Activated T-cell treated with anti-CD3 and anti-CD28 coated beads, Interleukin-2, amount 50 U/mL, for 24 hours (primary cell): ENCODE measurements at regions not wholly inside any gene's neighbourhood (a gene's known extent, or its start where the extent isn't known, plus 50 kb on each side); places are given as distances from the start of the nearest gene placed in this dataset.
"Not testable (repeated sequence)": the region's sequence is repeated elsewhere in the genome, so short reads cannot be mapped to it uniquely, and the experiment has no call there.

Experiments used
- DNase-seq: peaks from one replicate; pipeline ENCODE4 v3.0.0-alpha.2; 2020
- H3K27ac Mint-ChIP-seq: 2 replicates; pipeline ENCODE4 v1.8.0; 2020; ENCODE audit warnings: mild to moderate bottlenecking, mixed read lengths
- H3K27me3 Mint-ChIP-seq: 2 replicates; pipeline ENCODE4 v1.8.0; 2020; ENCODE audit warnings: mixed read lengths
- H3K36me3 Mint-ChIP-seq: 2 replicates; pipeline ENCODE4 v1.8.0; 2020; ENCODE audit warnings: low read depth, mixed read lengths
- H3K4me1 Mint-ChIP-seq: 2 replicates; pipeline ENCODE4 v1.8.0; 2020; ENCODE audit warnings: low read depth, mixed read lengths
- H3K4me3 Mint-ChIP-seq: 2 replicates; pipeline ENCODE4 v1.8.0; 2020; ENCODE audit warnings: mild to moderate bottlenecking, moderate library complexity, mixed read lengths
- H3K9me3 Mint-ChIP-seq: 2 replicates; pipeline ENCODE4 v1.8.0; 2020; ENCODE audit warnings: mixed read lengths

GRCh38 chr9:103287361-103287760, 292.2 kb downstream of the CYLC2 start:
- no peak overlapping the region for H3K4me3 Mint-ChIP-seq
- no peak for DNase-seq
- no peaks in the 10 kb centered on the region for H3K36me3 Mint-ChIP-seq
- H3K27me3 Mint-ChIP-seq = no peaks in the 10 kb centered on the region
- no peaks in the 10 kb centered on the region for H3K9me3 Mint-ChIP-seq
- no peak overlapping the region for H3K27ac Mint-ChIP-seq
- H3K4me1 Mint-ChIP-seq = no peaks in the 10 kb centered on the region

GRCh38 chr9:103296189-103296588, 301.1 kb downstream of the CYLC2 start:
- Mint-ChIP-seq H3K4me3 (no peak overlapping the region), H3K36me3 (no peaks in the 10 kb centered on the region), H3K9me3 (peaks cover 2% of the 10 kb centered on the region), H3K27ac (no peak overlapping the region), H3K27me3 (no peaks in the 10 kb centered on the region), H3K4me1 (no peaks in the 10 kb centered on the region)
- DNase-seq = no peak

GRCh38 chr9:103301051-103301450, 305.9 kb downstream of the CYLC2 start:
- H3K27ac Mint-ChIP-seq = no peak overlapping the region
- no peaks in the 10 kb centered on the region for H3K4me1 Mint-ChIP-seq
- H3K36me3 Mint-ChIP-seq = no peaks in the 10 kb centered on the region
- no peak overlapping the region for H3K4me3 Mint-ChIP-seq
- no peak for DNase-seq
- no peaks in the 10 kb centered on the region for H3K27me3 Mint-ChIP-seq
- H3K9me3 Mint-ChIP-seq = peaks cover 3% of the 10 kb centered on the region

- H3K27me3 Mint-ChIP-seq = no peaks in the 10 kb centered on the region
- H3K4me1 Mint-ChIP-seq = no peaks in the 10 kb centered on the region
- peaks cover 5% of the 10 kb centered on the region for H3K9me3 Mint-ChIP-seq
- H3K36me3 Mint-ChIP-seq = no peaks in the 10 kb centered on the region
- no peak for DNase-seq
- no peak overlapping the region for H3K27ac Mint-ChIP-seq
- no peak overlapping the region for H3K4me3 Mint-ChIP-seq
These were observed 309.7 kb downstream of the CYLC2 start for GRCh38 chr9:103304797-103305196.

GRCh38 chr9:103319979-103320378, 324.8 kb downstream of the CYLC2 start:
- H3K9me3 Mint-ChIP-seq = no peaks in the 10 kb centered on the region
- no peak overlapping the region for H3K27ac Mint-ChIP-seq
- H3K36me3 Mint-ChIP-seq = no peaks in the 10 kb centered on the region
- H3K27me3 Mint-ChIP-seq = no peaks in the 10 kb centered on the region
- DNase-seq = no peak
- no peak overlapping the region for H3K4me3 Mint-ChIP-seq
- no peaks in the 10 kb centered on the region for H3K4me1 Mint-ChIP-seq

GRCh38 chr9:103323699-103324098, 328.6 kb downstream of the CYLC2 start:
- no peaks in the 10 kb centered on the region for H3K27me3 Mint-ChIP-seq
- peaks cover 4% of the 10 kb centered on the region for H3K9me3 Mint-ChIP-seq
- no peak for DNase-seq
- no peak overlapping the region for H3K27ac Mint-ChIP-seq
- no peaks in the 10 kb centered on the region for H3K4me1 Mint-ChIP-seq
- no peak overlapping the region for H3K4me3 Mint-ChIP-seq
- no peaks in the 10 kb centered on the region for H3K36me3 Mint-ChIP-seq

- Mint-ChIP-seq H3K4me3 (no peak overlapping the region), H3K27ac (no peak overlapping the region)
These were observed 340.3 kb downstream of the CYLC2 start for GRCh38 chr9:103335461-103335860.

GRCh38 chr9:103355000-103355399, 359.9 kb downstream of the CYLC2 start:
- DNase-seq = no peak
- H3K4me3 Mint-ChIP-seq = no peak overlapping the region
- H3K27me3 Mint-ChIP-seq = no peaks in the 10 kb centered on the region
- no peaks in the 10 kb centered on the region for H3K36me3 Mint-ChIP-seq
- H3K27ac Mint-ChIP-seq = no peak overlapping the region
- H3K9me3 Mint-ChIP-seq = peaks cover 10% of the 10 kb centered on the region
- H3K4me1 Mint-ChIP-seq = no peaks in the 10 kb centered on the region

More at GRCh38 chr9:103335461-103335860, 340.3 kb downstream of the CYLC2 start:
- Mint-ChIP-seq H3K4me1 (no peaks in the 10 kb centered on the region), H3K36me3 (no peaks in the 10 kb centered on the region), H3K9me3 (no peaks in the 10 kb centered on the region), H3K27me3 (no peaks in the 10 kb centered on the region)
- DNase-seq = no peak

- H3K27me3 Mint-ChIP-seq, H3K27ac Mint-ChIP-seq, H3K4me3 Mint-ChIP-seq, DNase-seq, H3K4me1 Mint-ChIP-seq, H3K36me3 Mint-ChIP-seq: not testable (repeated sequence)
- peaks cover 11% of the 10 kb centered on the region for H3K9me3 Mint-ChIP-seq
These were observed 362.8 kb downstream of the CYLC2 start for GRCh38 chr9:103357980-103358379.

- Mint-ChIP-seq H3K9me3 (peaks cover 4% of the 10 kb centered on the region), H3K4me3 (no peak overlapping the region)
- DNase-seq = no peak
These were observed 366.8 kb downstream of the CYLC2 start for GRCh38 chr9:103361906-103362305.

GRCh38 chr9:103362986-103363385, 367.9 kb downstream of the CYLC2 start:
- no peak for DNase-seq
- H3K27ac Mint-ChIP-seq = no peak overlapping the region
- H3K4me1 Mint-ChIP-seq = no peaks in the 10 kb centered on the region
- H3K9me3 Mint-ChIP-seq = peaks cover 4% of the 10 kb centered on the region
- no peaks in the 10 kb centered on the region for H3K27me3 Mint-ChIP-seq
- no peaks in the 10 kb centered on the region for H3K36me3 Mint-ChIP-seq
- no peak overlapping the region for H3K4me3 Mint-ChIP-seq

More at GRCh38 chr9:103361906-103362305, 366.8 kb downstream of the CYLC2 start:
- H3K4me1 Mint-ChIP-seq = no peaks in the 10 kb centered on the region
- H3K27me3 Mint-ChIP-seq = no peaks in the 10 kb centered on the region
- H3K36me3 Mint-ChIP-seq = no peaks in the 10 kb centered on the region
- no peak overlapping the region for H3K27ac Mint-ChIP-seq

- no peak overlapping the region for H3K4me3 Mint-ChIP-seq
- no peak for DNase-seq
These were observed 369.6 kb downstream of the CYLC2 start for GRCh38 chr9:103364753-103365152.

GRCh38 chr9:103371152-103371551, 376.0 kb downstream of the CYLC2 start:
- Mint-ChIP-seq H3K27ac (no peak overlapping the region), H3K4me1 (no peaks in the 10 kb centered on the region), H3K36me3 (no peaks in the 10 kb centered on the region), H3K4me3 (no peak overlapping the region), H3K27me3 (no peaks in the 10 kb centered on the region), H3K9me3 (no peaks in the 10 kb centered on the region)
- DNase-seq = no peak

More at GRCh38 chr9:103364753-103365152, 369.6 kb downstream of the CYLC2 start:
- no peak overlapping the region for H3K27ac Mint-ChIP-seq
- no peaks in the 10 kb centered on the region for H3K4me1 Mint-ChIP-seq
- no peaks in the 10 kb centered on the region for H3K27me3 Mint-ChIP-seq
- H3K36me3 Mint-ChIP-seq = no peaks in the 10 kb centered on the region
- peaks cover 3% of the 10 kb centered on the region for H3K9me3 Mint-ChIP-seq

- DNase-seq = no peak
- H3K27me3 Mint-ChIP-seq = no peaks in the 10 kb centered on the region
- H3K4me1 Mint-ChIP-seq = no peaks in the 10 kb centered on the region
- no peak overlapping the region for H3K4me3 Mint-ChIP-seq
- H3K9me3 Mint-ChIP-seq = no peaks in the 10 kb centered on the region
- no peak overlapping the region for H3K27ac Mint-ChIP-seq
- H3K36me3 Mint-ChIP-seq = no peaks in the 10 kb centered on the region
These were observed 377.7 kb downstream of the CYLC2 start for GRCh38 chr9:103372828-103373227.

GRCh38 chr9:103377667-103378066, 382.5 kb downstream of the CYLC2 start:
- Mint-ChIP-seq H3K4me3 (no peak overlapping the region), H3K36me3 (no peaks in the 10 kb centered on the region), H3K4me1 (no peaks in the 10 kb centered on the region), H3K27ac (no peak overlapping the region), H3K27me3 (no peaks in the 10 kb centered on the region), H3K9me3 (peaks cover 5% of the 10 kb centered on the region)
- no peak for DNase-seq
